ENCODE measurements at regions not wholly inside any gene's neighbourhood (a gene's known extent, or its start where the extent isn't known, plus 50 kb on each side); places are given as distances from the start of the nearest gene placed in this dataset.

DNA sequence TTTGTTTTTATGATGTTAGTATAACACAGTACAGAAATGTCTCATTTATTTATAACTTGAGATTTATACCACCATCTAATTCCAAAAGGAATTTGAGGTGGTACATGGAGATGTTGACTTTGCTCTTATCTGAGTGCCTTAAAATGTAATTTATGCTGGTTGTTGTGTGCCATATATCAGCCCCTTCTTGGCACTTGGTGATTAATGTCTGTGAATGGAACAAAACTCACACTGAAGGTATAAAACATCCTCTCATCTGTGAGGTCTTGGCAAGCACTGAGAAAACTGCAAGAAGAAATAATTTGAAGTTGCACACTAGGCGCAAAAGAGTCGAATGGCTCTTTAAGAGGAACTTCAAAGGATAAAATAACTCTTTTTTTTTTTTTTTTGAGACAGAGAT is 240.4 kb downstream of the B3GLCT start:
- no peaks in the 10 kb centered on the region for H3K36me3 ChIP-seq (ENCODE audit: control insufficient read depth in 2 of 2, insufficient read depth in 2 of 2, low read length in 1 of 2)
- ATAC-seq (no peak), FAIRE-seq (no peak), DNase-seq (ENCODE audit: low read depth, low spot score) (no peak)
- no peaks in the 10 kb centered on the region; a peak in 1 of 4 replicates for H3K27me3 ChIP-seq (replicated peaks in 1 of 2; ENCODE audit: control insufficient read depth in 2 of 2, insufficient read depth in 2 of 2, low read length in 1 of 2)
- H2AFZ ChIP-seq (ENCODE audit: control insufficient read depth, low read depth, low read length) = no peak overlapping the region
- H3K4me2 ChIP-seq (ENCODE audit: control insufficient read depth, insufficient read depth) = no peak overlapping the region
- no peaks in the 10 kb centered on the region for H3K9me3 ChIP-seq (replicated peaks; ENCODE audit: control insufficient read depth, insufficient read depth, low read length)
- intact Hi-C loops (cut with micrococcal nuclease; ENCODE audit: unreplicated experiment) = no loop called here
- H3K79me2 ChIP-seq (ENCODE audit: control insufficient read depth, insufficient read depth, low read length) = no peaks in the 10 kb centered on the region
- TF ChIP-seq IKZF2 (IDR thresholded peaks at IDR 0.05) (no peak), ZNF384 (IDR thresholded peaks at IDR 0.05; ENCODE audit: borderline replicate concordance, low read depth, low read length) (no peak), ZNF24 (IDR thresholded peaks at IDR 0.05) (no peak), CBFB (IDR thresholded peaks at IDR 0.05; ENCODE audit: low read depth) (no peak), SUPT20H (IDR thresholded peaks at IDR 0.05; ENCODE audit: borderline replicate concordance, control insufficient read depth, low read depth, low read length) (no peak), RCOR1 (conservative IDR thresholded peaks at IDR 0.05; ENCODE audit: low read depth, low read length) (no peak), ZNF274 (IDR thresholded peaks at IDR 0.05; ENCODE audit: insufficient read depth, insufficient read length) (no peak), SREBF1 (IDR thresholded peaks at IDR 0.05; ENCODE audit: low read length) (no peak), MTA2 (IDR thresholded peaks at IDR 0.05; ENCODE audit: low read depth) (no peak), FOXK2 (IDR thresholded peaks at IDR 0.05) (no peak), BACH1 (IDR thresholded peaks at IDR 0.05; ENCODE audit: borderline replicate concordance) (no peak), TBL1XR1 (IDR thresholded peaks at IDR 0.05; ENCODE audit: low read depth, low read length) (no peak), POLR2AphosphoS5 (IDR thresholded peaks at IDR 0.05; ENCODE audit: low read length) (no peak)
- TF ChIP-seq, protein P1, sequence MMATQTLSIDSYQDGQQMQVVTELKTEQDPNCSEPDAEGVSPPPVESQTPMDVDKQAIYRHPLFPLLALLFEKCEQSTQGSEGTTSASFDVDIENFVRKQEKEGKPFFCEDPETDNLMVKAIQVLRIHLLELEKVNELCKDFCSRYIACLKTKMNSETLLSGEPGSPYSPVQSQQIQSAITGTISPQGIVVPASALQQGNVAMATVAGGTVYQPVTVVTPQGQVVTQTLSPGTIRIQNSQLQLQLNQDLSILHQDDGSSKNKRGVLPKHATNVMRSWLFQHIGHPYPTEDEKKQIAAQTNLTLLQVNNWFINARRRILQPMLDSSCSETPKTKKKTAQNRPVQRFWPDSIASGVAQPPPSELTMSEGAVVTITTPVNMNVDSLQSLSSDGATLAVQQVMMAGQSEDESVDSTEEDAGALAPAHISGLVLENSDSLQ (IDR thresholded peaks at IDR 0.05) = no peak
- TF ChIP-seq, protein P2, sequence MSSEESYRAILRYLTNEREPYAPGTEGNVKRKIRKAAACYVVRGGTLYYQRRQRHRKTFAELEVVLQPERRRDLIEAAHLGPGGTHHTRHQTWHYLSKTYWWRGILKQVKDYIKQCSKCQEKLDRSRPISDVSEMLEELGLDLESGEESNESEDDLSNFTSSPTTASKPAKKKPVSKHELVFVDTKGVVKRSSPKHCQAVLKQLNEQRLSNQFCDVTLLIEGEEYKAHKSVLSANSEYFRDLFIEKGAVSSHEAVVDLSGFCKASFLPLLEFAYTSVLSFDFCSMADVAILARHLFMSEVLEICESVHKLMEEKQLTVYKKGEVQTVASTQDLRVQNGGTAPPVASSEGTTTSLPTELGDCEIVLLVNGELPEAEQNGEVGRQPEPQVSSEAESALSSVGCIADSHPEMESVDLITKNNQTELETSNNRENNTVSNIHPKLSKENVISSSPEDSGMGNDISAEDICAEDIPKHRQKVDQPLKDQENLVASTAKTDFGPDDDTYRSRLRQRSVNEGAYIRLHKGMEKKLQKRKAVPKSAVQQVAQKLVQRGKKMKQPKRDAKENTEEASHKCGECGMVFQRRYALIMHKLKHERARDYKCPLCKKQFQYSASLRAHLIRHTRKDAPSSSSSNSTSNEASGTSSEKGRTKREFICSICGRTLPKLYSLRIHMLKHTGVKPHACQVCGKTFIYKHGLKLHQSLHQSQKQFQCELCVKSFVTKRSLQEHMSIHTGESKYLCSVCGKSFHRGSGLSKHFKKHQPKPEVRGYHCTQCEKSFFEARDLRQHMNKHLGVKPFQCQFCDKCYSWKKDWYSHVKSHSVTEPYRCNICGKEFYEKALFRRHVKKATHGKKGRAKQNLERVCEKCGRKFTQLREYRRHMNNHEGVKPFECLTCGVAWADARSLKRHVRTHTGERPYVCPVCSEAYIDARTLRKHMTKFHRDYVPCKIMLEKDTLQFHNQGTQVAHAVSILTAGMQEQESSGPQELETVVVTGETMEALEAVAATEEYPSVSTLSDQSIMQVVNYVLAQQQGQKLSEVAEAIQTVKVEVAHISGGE (CRISPR knock-in tag; IDR thresholded peaks at IDR 0.05) = no peak
- TF ChIP-seq, protein P3, sequence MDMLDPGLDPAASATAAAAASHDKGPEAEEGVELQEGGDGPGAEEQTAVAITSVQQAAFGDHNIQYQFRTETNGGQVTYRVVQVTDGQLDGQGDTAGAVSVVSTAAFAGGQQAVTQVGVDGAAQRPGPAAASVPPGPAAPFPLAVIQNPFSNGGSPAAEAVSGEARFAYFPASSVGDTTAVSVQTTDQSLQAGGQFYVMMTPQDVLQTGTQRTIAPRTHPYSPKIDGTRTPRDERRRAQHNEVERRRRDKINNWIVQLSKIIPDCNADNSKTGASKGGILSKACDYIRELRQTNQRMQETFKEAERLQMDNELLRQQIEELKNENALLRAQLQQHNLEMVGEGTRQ (IDR thresholded peaks at IDR 0.05; ENCODE audit: borderline replicate concordance, low read depth, low read length) = no peak
- TF ChIP-seq, protein P4, sequence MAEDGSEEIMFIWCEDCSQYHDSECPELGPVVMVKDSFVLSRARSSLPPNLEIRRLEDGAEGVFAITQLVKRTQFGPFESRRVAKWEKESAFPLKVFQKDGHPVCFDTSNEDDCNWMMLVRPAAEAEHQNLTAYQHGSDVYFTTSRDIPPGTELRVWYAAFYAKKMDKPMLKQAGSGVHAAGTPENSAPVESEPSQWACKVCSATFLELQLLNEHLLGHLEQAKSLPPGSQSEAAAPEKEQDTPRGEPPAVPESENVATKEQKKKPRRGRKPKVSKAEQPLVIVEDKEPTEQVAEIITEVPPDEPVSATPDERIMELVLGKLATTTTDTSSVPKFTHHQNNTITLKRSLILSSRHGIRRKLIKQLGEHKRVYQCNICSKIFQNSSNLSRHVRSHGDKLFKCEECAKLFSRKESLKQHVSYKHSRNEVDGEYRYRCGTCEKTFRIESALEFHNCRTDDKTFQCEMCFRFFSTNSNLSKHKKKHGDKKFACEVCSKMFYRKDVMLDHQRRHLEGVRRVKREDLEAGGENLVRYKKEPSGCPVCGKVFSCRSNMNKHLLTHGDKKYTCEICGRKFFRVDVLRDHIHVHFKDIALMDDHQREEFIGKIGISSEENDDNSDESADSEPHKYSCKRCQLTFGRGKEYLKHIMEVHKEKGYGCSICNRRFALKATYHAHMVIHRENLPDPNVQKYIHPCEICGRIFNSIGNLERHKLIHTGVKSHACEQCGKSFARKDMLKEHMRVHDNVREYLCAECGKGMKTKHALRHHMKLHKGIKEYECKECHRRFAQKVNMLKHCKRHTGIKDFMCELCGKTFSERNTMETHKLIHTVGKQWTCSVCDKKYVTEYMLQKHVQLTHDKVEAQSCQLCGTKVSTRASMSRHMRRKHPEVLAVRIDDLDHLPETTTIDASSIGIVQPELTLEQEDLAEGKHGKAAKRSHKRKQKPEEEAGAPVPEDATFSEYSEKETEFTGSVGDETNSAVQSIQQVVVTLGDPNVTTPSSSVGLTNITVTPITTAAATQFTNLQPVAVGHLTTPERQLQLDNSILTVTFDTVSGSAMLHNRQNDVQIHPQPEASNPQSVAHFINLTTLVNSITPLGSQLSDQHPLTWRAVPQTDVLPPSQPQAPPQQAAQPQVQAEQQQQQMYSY (CRISPR knock-in tag; IDR thresholded peaks at IDR 0.05) = no peak
- ChIA-PET CTCF (interaction anchor here (1.0 kb wide), 1 partner anchor 9 kb away, joined by 3 read pairs; no protein-coding TSS in a partner anchor), RAD21 (ENCODE audit: unreplicated experiment) (no interaction called here), POLR2A (interaction anchor here (0.6 kb wide), 1 partner anchor 426 kb away, joined by 4 read pairs; no protein-coding TSS in a partner anchor), SMC1A (ENCODE audit: uncharacterized antibody, unreplicated experiment) (no interaction called here)
- no peaks in the 10 kb centered on the region for H4K20me1 ChIP-seq (ENCODE audit: control insufficient read depth, insufficient read depth)
- no peaks in the 10 kb centered on the region for H3K4me1 ChIP-seq (ENCODE audit: control insufficient read depth, insufficient read depth, low read length)
- in situ Hi-C loops (cut with MboI) = no loop called here
- no peak overlapping the region for H3K4me3 ChIP-seq
- no TSS peak for BruUV-seq (replicated peaks)
- H3K9ac ChIP-seq (ENCODE audit: control insufficient read depth, insufficient read depth, low read length) = no peak overlapping the region
- no peak overlapping the region for H3K27ac ChIP-seq (ENCODE audit: control insufficient read depth, insufficient read depth)
- WGBS (ENCODE audit: insufficient coverage, insufficient replicate concordance, low lambda C conversion rate, missing lambda C conversion rate) = 68% methylated on average over 2 of the region's 2 CpGs

Measured in GM12878 (cell line).